Neural progenitor cell (in vitro differentiated cells): ENCODE measurements at regions not wholly inside any gene's neighbourhood (a gene's known extent, or its start where the extent isn't known, plus 50 kb on each side); places are given as distances from the start of the nearest gene placed in this dataset.

Source experiments
- DNase-seq: peaks from one replicate; pipeline ENCODE4 v3.0.0-alpha.2; 2016; ENCODE audit warnings: low spot score
- H2AFZ ChIP-seq: fragments of 200-600 bp; sonication (generic); replicated peaks from 2 replicates; pipeline ENCODE4 v1.6.1; 2016; ENCODE audit warnings: antibody characterized with exemption
- H3F3A ChIP-seq: fragments of 200-600 bp; sonication (generic); 2 replicates; pipeline ENCODE4 v1.6.1; 2016; ENCODE audit warnings: antibody characterized with exemption, low read depth
- H3K27ac ChIP-seq: fragments of 200-600 bp; sonication (generic); 2 replicates; pipeline ENCODE4 v1.5.1; 2016; ENCODE audit warnings: mild to moderate bottlenecking
- H3K27me3 ChIP-seq: fragments of 200-600 bp; sonication (generic); 2 replicates; pipeline ENCODE4 v1.6.1; 2016; ENCODE audit warnings: mild to moderate bottlenecking, moderate library complexity
- H3K36me3 ChIP-seq: fragments of 200-600 bp; sonication (generic); 2 replicates; pipeline ENCODE4 v1.5.1; 2016
- H3K4me1 ChIP-seq: fragments of 200-600 bp; sonication (generic); 2 replicates; pipeline ENCODE4 v1.6.1; 2016; ENCODE audit warnings: mixed run types
- H3K4me2 ChIP-seq: fragments of 200-600 bp; sonication (generic); 2 replicates; pipeline ENCODE4 v1.6.1; 2016
- H3K4me3 ChIP-seq: fragments of 200-600 bp; sonication (generic); 2 replicates; pipeline ENCODE4 v1.5.1; 2016
- H3K79me2 ChIP-seq: fragments of 200-600 bp; sonication (generic); 2 replicates; pipeline ENCODE4 v1.6.1; 2016; ENCODE audit warnings: low read depth
- H3K9ac ChIP-seq: fragments of 200-600 bp; sonication (generic); 2 replicates; pipeline ENCODE4 v1.6.1; 2016
- H3K9me3 ChIP-seq: fragments of 200-600 bp; sonication (generic); 2 replicates; pipeline ENCODE4 v1.5.1; 2016; ENCODE audit warnings: low read depth
- H4K20me1 ChIP-seq: fragments of 200-600 bp; sonication (generic); 2 replicates; pipeline ENCODE4 v1.6.1; 2016; ENCODE audit warnings: low read depth
- H3K27ac Mint-ChIP-seq: 3 replicates; pipeline ENCODE4 v1.8.0; 2021; ENCODE audit warnings: mixed read lengths
- H3K27me3 Mint-ChIP-seq: 2 replicates; pipeline ENCODE4 v1.8.0; 2022; ENCODE audit warnings: low read depth, mild to moderate bottlenecking, inconsistent platforms, moderate library complexity, mixed read lengths; ENCODE audit not compliant: insufficient read depth
- H3K36me3 Mint-ChIP-seq: 3 replicates; pipeline ENCODE4 v1.8.0; 2021; ENCODE audit warnings: mixed read lengths
- H3K4me1 Mint-ChIP-seq: 3 replicates; pipeline ENCODE4 v1.8.0; 2021; ENCODE audit warnings: mixed read lengths
- H3K4me3 Mint-ChIP-seq: 3 replicates; pipeline ENCODE4 v1.8.0; 2021; ENCODE audit warnings: mild to moderate bottlenecking, moderate library complexity, mixed read lengths
- H3K9me3 Mint-ChIP-seq: 3 replicates; pipeline ENCODE4 v1.8.0; 2020; ENCODE audit warnings: mixed read lengths
- EZH2 ChIP-seq: fragments of 200-600 bp; sonication (generic); IDR thresholded peaks from 2 replicates; pipeline ENCODE4 v1.6.1; 2017; ENCODE audit warnings: antibody characterized with exemption, mild to moderate bottlenecking, moderate library complexity
- EZH2phosphoT487 ChIP-seq: fragments of 200-600 bp; sonication (generic); IDR thresholded peaks from 2 replicates; pipeline ENCODE4 v1.6.1; 2017; ENCODE audit warnings: antibody characterized with exemption
- TF ChIP-seq, protein P1 (sequence below): fragments of 200-600 bp; sonication (generic); IDR thresholded peaks from 2 replicates; pipeline ENCODE4 v1.5.1; 2017; ENCODE audit warnings: antibody characterized with exemption, mild to moderate bottlenecking

DNA sequence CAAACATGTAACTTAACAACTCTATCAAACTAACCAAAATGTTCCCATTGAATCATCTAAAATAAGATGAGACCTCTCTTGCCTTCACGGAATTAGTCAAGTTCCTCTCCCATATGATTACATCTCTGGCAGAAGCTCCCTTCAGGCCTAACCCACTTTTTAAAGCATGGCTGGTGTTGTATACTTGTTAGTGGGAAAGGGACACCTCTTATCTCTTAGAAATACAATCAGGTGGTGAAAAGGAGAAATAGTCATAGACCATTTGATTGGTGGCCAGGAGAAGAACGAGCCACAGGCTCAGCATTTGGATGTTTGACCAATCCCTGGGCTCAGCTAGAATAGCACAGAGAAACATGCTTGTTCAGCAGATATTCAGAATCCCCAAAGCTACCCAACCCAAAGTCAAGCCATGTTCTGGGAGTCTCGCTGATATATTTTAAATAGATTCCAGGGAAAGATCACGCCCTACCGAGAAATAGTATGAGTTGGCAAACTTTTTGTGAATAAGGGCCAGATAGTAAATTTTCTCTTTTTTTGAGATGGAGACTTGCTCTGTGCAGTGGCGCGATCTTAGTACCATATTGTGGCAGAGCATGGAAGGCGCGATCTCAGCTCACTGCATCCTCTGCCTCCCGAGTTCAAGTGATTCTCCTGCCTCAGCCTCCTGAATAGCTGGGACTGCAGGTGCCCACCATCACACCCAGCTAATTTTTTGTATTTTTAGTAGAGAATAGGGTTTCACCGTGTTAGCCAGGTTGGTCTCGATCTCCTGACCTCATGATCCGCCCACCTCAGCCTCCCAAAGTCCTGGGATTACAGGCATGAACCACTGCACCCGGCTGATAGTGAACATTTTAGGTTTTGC lies 126.3 kb upstream of the MYLIP start:
- peaks cover 10% of the 10 kb centered on the region for H3K27me3 Mint-ChIP-seq
- H3K9me3 Mint-ChIP-seq, result peaks cover 2% of the 10 kb centered on the region
- Histone ChIP-seq H3K4me1 (peaks cover 9% of the 10 kb centered on the region), H3F3A (no peaks in the 10 kb centered on the region), H3K79me2 (no peaks in the 10 kb centered on the region), H4K20me1 (no peaks in the 10 kb centered on the region), H3K27ac (no peak overlapping the region), H3K9ac (no peak overlapping the region), H3K4me2 (no peak overlapping the region), H3K4me3 (no peak overlapping the region), H2AFZ (no peak overlapping the region), H3K27me3 (no peaks in the 10 kb centered on the region), H3K36me3 (no peaks in the 10 kb centered on the region), H3K9me3 (no peaks in the 10 kb centered on the region)
- H3K36me3 Mint-ChIP-seq, result no peaks in the 10 kb centered on the region
- no peak overlapping the region for H3K4me3 Mint-ChIP-seq
- no peak for DNase-seq
- peaks cover 3% of the 10 kb centered on the region for H3K4me1 Mint-ChIP-seq
- TF ChIP-seq EZH2 (no peak), EZH2phosphoT487 (no peak)
- TF ChIP-seq, protein P1, sequence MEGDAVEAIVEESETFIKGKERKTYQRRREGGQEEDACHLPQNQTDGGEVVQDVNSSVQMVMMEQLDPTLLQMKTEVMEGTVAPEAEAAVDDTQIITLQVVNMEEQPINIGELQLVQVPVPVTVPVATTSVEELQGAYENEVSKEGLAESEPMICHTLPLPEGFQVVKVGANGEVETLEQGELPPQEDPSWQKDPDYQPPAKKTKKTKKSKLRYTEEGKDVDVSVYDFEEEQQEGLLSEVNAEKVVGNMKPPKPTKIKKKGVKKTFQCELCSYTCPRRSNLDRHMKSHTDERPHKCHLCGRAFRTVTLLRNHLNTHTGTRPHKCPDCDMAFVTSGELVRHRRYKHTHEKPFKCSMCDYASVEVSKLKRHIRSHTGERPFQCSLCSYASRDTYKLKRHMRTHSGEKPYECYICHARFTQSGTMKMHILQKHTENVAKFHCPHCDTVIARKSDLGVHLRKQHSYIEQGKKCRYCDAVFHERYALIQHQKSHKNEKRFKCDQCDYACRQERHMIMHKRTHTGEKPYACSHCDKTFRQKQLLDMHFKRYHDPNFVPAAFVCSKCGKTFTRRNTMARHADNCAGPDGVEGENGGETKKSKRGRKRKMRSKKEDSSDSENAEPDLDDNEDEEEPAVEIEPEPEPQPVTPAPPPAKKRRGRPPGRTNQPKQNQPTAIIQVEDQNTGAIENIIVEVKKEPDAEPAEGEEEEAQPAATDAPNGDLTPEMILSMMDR, result no peak
- H3K27ac Mint-ChIP-seq, result no peak overlapping the region

DNA sequence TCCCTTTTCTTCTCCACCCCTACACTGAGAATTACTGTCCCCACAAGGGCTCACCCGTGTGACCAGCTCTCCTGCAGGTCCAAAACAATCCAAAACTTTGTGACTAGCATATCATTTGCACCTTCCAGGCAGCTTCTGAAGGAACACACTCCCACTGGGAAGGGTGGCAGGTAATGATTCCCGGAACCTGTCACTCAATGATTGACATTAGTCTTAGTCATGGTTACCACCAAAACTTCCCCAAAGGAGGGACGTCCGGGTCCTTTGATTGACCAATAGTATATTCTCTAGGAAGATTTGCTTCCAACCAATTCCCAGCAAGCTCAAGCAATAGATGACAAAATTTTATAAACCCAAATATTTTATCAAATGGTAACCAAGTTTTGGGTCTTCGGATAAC lies 127.7 kb upstream of the MYLIP start:
- Histone ChIP-seq H3K4me3 (no peak overlapping the region), H3K27me3 (no peaks in the 10 kb centered on the region), H3K27ac (no peak overlapping the region), H3K4me2 (no peak overlapping the region), H3K79me2 (no peaks in the 10 kb centered on the region), H3K9me3 (no peaks in the 10 kb centered on the region), H2AFZ (no peak overlapping the region), H3K9ac (no peak overlapping the region), H3K4me1 (peaks cover 9% of the 10 kb centered on the region), H3K36me3 (no peaks in the 10 kb centered on the region), H3F3A (no peaks in the 10 kb centered on the region), H4K20me1 (no peaks in the 10 kb centered on the region)
- no peak overlapping the region for H3K27ac Mint-ChIP-seq
- no peaks in the 10 kb centered on the region for H3K36me3 Mint-ChIP-seq
- peaks cover 2% of the 10 kb centered on the region for H3K9me3 Mint-ChIP-seq
- TF ChIP-seq EZH2phosphoT487, result no peak
- TF ChIP-seq, protein P1, result no peak
- no peak overlapping the region for H3K4me3 Mint-ChIP-seq
- peaks cover 6% of the 10 kb centered on the region for H3K27me3 Mint-ChIP-seq
- no peak for DNase-seq
- peaks cover 5% of the 10 kb centered on the region for H3K4me1 Mint-ChIP-seq

DNA sequence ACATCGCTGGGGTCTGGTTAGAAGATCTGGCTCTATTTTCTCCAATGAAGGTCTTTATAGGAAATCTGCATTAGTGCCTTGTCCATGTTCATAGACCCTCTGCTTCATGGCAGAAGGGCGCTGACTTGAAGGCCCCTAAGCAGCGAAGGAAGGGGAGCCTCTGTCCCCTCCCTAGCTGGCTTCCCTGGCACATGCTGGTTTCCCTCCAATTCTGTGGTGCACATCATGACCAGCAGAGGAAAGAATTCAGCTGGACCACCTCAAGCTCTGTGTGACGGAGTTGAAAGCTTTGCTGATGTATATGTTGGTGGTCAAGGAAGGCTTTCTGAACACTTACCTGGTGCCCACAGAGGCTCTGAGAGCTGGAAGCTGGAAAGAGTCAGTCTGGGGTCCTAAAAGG lies 129.7 kb upstream of the MYLIP start:
- no peaks in the 10 kb centered on the region for H3K79me2 ChIP-seq
- no peak overlapping the region for H3K27ac ChIP-seq
- no peaks in the 10 kb centered on the region for H3K9me3 ChIP-seq
- Mint-ChIP-seq H3K27ac (no peak overlapping the region), H3K4me3 (no peak overlapping the region), H3K4me1 (peaks cover 6% of the 10 kb centered on the region), H3K36me3 (no peaks in the 10 kb centered on the region), H3K27me3 (peaks cover 4% of the 10 kb centered on the region), H3K9me3 (peaks cover 2% of the 10 kb centered on the region)
- peaks cover 13% of the 10 kb centered on the region for H3K4me1 ChIP-seq
- TF ChIP-seq EZH2 (no peak), EZH2phosphoT487 (no peak)
- TF ChIP-seq, protein P1, result no peak
- DNase-seq, result no peak
- no peak overlapping the region for H3K4me3 ChIP-seq
- H3F3A ChIP-seq, result no peaks in the 10 kb centered on the region
- H2AFZ ChIP-seq, result no peak overlapping the region
- no peaks in the 10 kb centered on the region for H3K36me3 ChIP-seq
- H4K20me1 ChIP-seq, result no peaks in the 10 kb centered on the region
- H3K27me3 ChIP-seq, result no peaks in the 10 kb centered on the region
- H3K4me2 ChIP-seq, result no peak overlapping the region
- no peak overlapping the region for H3K9ac ChIP-seq
